Stimulated activated CD8-positive, alpha-beta memory T cell treated with anti-CD3 and anti-CD28 coated beads, Interleukin-7, amount 100 ng/mL, for 1 hour (primary cell): ENCODE measurements at regions not wholly inside any gene's neighbourhood (a gene's known extent, or its start where the extent isn't known, plus 50 kb on each side); places are given as distances from the start of the nearest gene placed in this dataset.

Experiments
- DNase-seq, 2 donors: peaks; one replicate each; pipeline ENCODE4 v3.0.0-alpha.2; 2020; ENCODE audit warnings: low read depth in 2 of 2

GRCh38 chr2:173419506-173419905 is 64.8 kb downstream of the CDCA7 start:
- DNase-seq = no peak

- no peak for DNase-seq
These were observed 70.2 kb downstream of the CDCA7 start for GRCh38 chr2:173424886-173425285.

DNA sequence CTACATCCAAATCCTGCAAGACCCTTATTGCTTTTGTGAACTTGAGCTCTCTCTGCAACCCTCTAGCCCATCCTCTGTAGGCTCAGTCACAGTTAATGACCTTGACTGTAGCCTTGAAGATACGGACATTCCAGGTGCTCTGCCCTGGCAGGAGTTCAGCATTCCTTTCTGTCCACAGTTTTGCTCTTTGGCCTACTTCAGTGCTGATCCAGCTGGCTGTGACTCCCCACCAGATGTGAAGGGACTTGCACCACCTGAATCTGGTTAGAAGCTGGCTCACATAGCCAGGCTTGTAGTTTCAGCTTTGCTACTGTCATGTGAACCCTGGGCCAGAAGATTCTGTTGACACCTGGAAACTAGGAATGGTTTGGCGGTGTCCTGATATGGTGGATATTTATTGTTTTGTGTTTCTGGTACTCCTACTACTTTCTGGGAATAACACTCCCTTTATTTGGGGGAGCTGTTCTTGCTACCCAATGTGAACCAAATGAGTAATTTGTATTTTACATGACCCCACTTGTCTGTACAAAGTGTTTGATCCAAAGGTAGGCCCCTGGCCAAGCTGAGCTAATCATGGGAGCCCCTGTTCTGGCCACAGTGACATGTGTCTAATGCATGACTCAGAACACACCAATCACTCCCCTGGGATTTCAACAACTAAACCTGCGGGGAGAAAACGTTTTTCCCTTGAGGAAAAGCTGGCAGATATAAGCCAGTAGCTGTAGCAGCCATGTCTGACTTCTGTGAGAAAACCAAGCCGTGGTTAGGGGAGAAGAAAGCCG is 73.4 kb downstream of the CDCA7 start:
- DNase-seq = no peak

GRCh38 chr2:173431191-173431590 is 76.5 kb downstream of the CDCA7 start:
- DNase-seq = no peak

- DNase-seq = no peak
These were observed 77.5 kb downstream of the CDCA7 start for GRCh38 chr2:173432049-173432754.

- no peak for DNase-seq
These were observed 80.3 kb downstream of the CDCA7 start for GRCh38 chr2:173434762-173435569.

- DNase-seq = no peak
These were observed 80.9 kb downstream of the CDCA7 start for GRCh38 chr2:173435574-173435973.

DNA sequence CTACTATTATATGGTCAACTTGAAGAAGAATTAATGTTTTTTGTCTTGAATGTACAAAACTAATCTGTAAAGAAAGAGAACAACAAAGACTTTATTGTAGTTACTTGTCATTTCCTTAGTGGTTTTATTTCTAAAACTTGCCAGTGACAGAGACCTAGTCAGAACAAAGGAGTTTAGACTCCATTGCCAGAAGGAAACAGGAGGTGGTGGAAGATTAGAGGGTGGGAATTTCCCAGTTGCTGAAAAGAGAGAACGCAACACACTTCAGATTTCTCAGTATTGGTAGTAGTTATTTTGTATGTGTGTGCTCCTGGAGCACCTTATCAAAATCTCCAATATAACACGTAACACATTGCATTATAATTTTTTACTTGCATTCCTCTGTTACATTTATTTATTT is 81.4 kb downstream of the CDCA7 start:
- DNase-seq = no peak

GRCh38 chr2:173441222-173441621 is 86.5 kb downstream of the CDCA7 start:
- no peak for DNase-seq

GRCh38 chr2:173442542-173442941 is 87.9 kb downstream of the CDCA7 start:
- DNase-seq = no peak

DNA sequence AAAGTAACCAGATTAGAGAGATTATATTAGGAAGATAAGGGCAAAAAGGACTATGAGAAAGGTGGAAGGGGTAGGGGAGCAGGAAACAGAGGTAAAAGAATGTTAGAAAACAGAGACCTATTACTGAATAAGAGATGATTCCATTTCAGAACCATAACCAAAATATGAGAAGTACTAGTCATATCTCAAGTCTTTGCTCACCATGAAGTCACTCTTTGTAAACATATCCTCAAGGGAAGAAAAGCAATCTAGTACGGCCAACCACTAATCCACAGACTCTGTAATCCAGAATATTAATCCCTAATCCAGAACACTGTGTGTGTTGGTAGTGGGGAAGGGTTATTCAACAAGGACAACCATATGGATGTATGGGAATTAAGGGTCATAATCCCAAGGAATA is 92.0 kb downstream of the CDCA7 start:
- no peak for DNase-seq

GRCh38 chr2:173448938-173449471 is 94.3 kb downstream of the CDCA7 start:
- DNase-seq = peak in 1 of 2 donors; percentile 22

GRCh38 chr2:173451118-173451517 is 96.4 kb downstream of the CDCA7 start:
- DNase-seq = no peak

DNA sequence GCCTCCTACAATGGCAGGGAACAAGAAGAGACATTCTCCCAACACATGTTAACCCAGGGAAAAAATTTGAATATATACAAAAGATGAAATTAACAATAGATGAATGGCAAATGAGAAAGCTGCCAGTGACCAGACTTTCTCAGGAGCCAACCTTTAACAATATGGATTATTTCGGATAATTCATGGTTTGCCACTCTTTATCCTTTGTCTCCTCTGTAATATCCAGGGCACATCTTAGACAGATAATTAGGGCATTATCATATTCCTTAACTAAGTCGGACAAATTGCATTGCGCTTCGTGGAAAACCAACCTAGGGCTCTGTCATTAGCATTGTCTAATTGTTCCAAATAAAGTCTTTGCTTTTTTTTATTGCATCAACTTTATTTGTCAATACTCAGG is 97.3 kb downstream of the CDCA7 start:
- no peak for DNase-seq

DNA sequence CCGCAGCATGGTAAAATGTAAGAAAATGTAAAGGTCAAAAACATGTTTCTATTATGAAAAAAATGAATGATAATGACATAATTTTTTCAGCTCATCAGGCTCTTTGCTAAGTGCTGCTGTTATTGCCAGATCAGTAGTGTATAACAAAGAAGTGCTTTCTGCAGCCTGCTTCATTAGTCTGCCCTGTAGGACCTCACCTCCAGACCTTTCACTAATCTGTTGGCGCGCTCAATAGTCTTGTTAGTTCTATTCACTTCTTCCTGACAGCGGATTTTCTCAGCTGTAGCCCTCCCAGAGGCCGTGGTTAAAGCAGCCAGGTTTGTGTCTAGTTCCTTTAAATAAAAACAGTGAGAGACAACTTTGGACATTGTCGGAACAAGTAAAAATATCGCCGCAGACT is 97.7 kb downstream of the CDCA7 start:
- DNase-seq = no peak

DNA sequence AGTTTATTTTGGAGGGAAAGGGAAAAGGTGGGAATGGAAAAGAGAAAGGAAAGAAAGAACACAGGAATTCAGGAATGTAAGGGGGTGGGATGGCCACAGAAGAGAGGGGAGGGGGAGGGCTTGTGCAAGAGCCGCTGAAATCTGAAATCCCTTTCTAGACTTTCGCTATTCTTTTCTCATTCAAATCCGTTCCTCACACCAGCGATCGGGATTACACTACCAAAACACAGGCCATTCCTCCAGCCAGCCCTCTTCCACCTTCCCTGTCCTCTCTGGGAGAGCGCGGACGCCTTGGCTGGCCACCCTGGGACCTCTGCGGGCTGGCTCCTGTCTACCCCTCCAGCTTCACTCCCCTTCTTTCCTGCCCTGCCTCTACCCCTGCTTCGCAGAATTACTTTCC is 102.3 kb downstream of the CDCA7 start:
- DNase-seq = no peak

DNA sequence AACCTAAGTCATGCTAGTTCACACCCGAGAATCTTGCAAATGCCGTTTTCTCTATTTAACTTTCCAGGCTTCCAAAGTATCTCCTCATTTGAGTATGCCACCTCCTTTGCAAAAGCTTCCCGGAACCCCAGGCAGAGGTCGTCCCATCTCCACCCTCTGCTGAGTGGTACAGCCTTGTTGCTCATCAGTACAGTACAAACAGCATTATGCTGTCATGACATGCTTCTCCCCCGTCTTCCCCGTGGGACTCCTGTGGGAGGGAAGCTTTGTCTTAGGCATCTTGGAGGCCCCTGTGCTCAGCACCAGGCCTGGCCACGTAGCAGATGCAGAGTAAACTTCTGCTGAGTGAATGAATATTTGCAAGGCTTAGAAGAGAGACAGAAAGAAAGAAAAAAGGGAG is 102.7 kb downstream of the CDCA7 start:
- DNase-seq = no peak

DNA sequence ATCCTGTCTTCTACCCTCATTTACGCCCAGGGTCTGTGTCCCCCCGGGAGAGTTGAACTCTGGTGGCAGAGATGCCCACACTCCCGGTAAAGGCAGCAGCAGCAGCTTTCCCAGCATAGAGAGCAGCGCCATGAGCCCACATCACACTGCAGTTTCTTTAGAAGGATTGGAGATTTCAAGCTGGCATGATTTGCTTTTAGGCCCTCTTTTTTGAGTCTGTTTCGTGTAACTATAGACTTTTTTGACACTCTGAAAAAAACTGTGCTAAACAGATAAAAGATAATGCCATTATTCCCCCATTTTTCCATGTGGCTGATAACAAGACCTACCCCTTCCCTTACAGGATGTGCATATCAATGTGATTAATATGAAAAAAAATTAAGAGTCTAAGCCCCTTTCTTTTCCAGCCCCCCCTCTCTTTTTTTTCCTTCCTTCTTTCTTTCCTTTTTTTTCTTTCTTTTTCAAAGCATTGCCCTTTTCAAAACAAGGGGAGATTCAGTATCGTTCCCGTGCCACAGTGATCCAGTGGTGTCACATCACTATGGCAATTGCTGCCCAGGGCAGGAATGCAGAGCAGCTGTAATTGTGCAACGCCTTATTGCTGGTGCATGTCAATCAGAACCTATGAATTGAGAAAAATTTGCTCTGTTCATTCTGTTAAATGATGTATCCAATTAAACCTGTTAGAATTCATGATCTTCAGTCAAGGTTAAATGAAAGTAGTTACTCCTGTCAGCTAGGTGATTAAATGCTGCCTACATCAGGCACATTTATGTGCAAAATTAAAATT is 104.5 kb downstream of the CDCA7 start:
- no peak for DNase-seq

- no peak for DNase-seq
These were observed 108.5 kb downstream of the CDCA7 start for GRCh38 chr2:173462892-173463840.

DNA sequence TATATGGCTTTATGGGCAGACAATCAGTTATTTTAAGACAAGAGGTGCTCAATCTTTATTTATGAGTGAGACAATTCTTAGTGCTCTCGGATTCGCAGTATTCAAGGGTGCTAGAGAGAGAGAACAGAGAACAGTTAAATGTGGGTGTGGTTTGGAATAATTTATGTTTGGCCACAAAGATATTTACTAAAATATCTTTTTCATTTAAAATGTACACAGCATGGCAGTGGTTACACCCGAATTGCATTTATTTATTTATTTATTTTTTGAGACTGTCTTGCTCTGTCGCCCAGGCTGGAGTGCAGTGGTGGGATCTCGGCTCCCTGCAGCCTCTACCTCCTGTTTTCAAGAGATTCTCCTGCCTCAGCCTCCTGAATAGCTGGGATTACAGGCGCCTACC is 109.2 kb downstream of the CDCA7 start:
- DNase-seq = no peak
